Motor neuron (in vitro differentiated cells): ENCODE measurements at regions not wholly inside any gene's neighbourhood (a gene's known extent, or its start where the extent isn't known, plus 50 kb on each side); places are given as distances from the start of the nearest gene placed in this dataset.

Source experiments
- ATAC-seq, 8 experiments: fragments of 200-7000 bp; cut with Tn5 transposase; replicated peaks in 6 of 8; 2 replicates each; pipeline ENCODE4 v1.8.0; 2021; ENCODE audit warnings: mild to moderate bottlenecking in 8 of 8, moderate library complexity in 8 of 8
- H3K27ac ChIP-seq, 2 donors: fragments of 250-450 bp; sonication (Bioruptor Pico); 2 replicates each; pipeline ENCODE4 v1.9.0; 2021; ENCODE audit warnings: antibody characterized with exemption in 2 of 2, mild to moderate bottlenecking in 2 of 2, moderate library complexity in 1 of 2
- H3K4me1 ChIP-seq, 2 donors: fragments of 250-450 bp; sonication (Bioruptor Pico); replicated peaks in 1 of 2; 2 replicates each; pipeline ENCODE4 v1.6.1; 2021; ENCODE audit warnings: antibody characterized with exemption in 2 of 2, mild to moderate bottlenecking in 2 of 2, moderate library complexity in 1 of 2
- H3K4me3 ChIP-seq, 5 donors: fragments of 250-450 bp; sonication (Bioruptor Pico); 2 replicates each; pipeline ENCODE4 v1.9.0; 2021; ENCODE audit warnings: antibody characterized with exemption in 5 of 5, mild to moderate bottlenecking in 5 of 5, moderate library complexity in 4 of 5
- WGBS, 10 experiments: fragments of 450-650 bp; shearing (Covaris generic); methylation state at CpG; one replicate each; pipeline ENCODE4 v1.0.0; 2022; 5-methylcytosine and 5-hydroxymethylcytosine counted together
- in situ Hi-C, 9 experiments: fragments of 400-800 bp; cut with MboI; loops; one replicate each; pipeline ENCODE4 v1.15.0; 2021; ENCODE audit warnings: low sequenced_read_pairs in 9 of 9, low pct_unique_long_range_greater_than_20kb in 2 of 9; ENCODE audit not compliant: unreplicated experiment in 9 of 9

DNA sequence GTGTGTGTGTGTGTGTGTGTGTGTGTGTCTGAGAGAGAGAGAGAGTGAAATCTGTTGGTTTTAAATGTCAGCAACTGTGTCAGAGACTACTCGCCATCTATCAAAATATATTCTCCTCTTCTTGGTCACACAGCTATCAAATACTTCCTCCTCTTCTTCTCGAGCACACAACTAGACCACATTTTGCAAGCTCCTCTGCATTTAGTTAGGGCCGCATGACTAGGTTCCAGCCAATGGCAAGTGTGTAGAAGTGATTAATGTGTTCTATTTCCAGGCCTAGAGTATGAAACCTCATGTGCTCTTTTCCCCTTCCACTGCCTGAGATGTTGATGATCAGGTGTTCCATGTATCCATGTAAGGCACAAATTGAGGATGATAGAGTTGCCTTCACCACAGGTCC is 278.5 kb upstream of the MARCKS start:
- Histone ChIP-seq H3K27ac (no peak overlapping the region), H3K4me1 (no peaks in the 10 kb centered on the region), H3K4me3 (no peak overlapping the region)
- ATAC-seq = no peak
- in situ Hi-C loops = loop anchor here in 1 of 9 experiments (25.0 kb wide), 1 partner anchor 284 kb away; the partner anchor contains the start of gene MARCKS
- 83 to 100% (median 100%) methylated on average over 1 to 3 of the region's 3 CpGs; no CpG with 5 or more reads in 4 of the 10 experiments for WGBS, 10 experiments

DNA sequence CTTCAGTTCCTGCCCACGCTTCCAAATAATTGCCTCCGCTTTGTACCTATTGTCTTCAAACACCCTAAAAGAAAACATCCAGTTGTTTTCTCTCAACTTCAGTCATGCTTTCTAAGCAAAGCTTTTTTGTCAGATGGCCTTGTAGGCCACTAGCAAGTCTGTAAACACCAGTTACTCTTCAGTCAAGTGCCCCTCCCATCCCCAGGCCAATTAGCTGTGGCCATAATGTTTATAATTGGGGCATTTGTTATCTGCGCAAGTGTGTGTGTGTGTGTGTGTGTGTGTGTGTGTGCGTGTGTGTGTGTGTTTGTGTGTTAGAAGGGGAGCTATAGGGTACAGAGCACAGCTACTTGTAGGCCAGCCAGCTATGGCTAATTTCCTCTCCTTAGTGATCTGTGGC is 272.4 kb upstream of the MARCKS start:
- Histone ChIP-seq H3K4me1 (peaks cover 16 to 17% of the 10 kb centered on the region in 2 donors), H3K27ac (no peak overlapping the region), H3K4me3 (no peak overlapping the region)
- WGBS, 10 experiments = 87 to 100% (median 92%) methylated on average over 2 to 4 of the region's 4 CpGs; no CpG with 5 or more reads in 3 of the 10 experiments
- no peak for ATAC-seq
- in situ Hi-C loops = loop anchor here in 1 of 9 experiments (25.0 kb wide), 1 partner anchor 278 kb away; the partner anchor contains the start of gene MARCKS

DNA sequence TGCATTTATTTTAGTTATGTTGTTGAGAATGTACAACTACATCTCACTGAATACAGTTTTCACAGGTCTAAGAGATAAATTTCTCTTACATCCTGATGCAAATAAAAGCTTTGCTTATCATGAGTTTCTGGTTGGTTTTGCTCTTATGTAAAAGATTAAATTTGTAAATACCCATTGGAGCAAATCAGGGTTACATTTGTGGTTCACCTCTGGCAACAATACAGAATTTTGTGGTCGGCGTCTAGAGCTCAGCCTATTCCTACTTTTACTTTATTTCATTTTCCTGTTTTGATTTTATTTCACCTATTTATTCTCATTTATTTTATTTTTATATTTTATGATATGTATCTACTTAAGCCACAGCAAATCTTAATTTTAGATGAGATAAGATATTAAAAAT is 271.9 kb upstream of the MARCKS start:
- ATAC-seq = no peak
- Histone ChIP-seq H3K4me3 (no peak overlapping the region), H3K4me1 (peaks cover 16 to 17% of the 10 kb centered on the region in 2 donors), H3K27ac (no peak overlapping the region)
- in situ Hi-C loops = loop anchor here in 1 of 9 experiments (25.0 kb wide), 1 partner anchor 277 kb away; the partner anchor contains the start of gene MARCKS
- 57 to 100% (median 95%) methylated on average over 2 of the region's 2 CpGs; no CpG with 5 or more reads in 1 of the 10 experiments for WGBS, 10 experiments

DNA sequence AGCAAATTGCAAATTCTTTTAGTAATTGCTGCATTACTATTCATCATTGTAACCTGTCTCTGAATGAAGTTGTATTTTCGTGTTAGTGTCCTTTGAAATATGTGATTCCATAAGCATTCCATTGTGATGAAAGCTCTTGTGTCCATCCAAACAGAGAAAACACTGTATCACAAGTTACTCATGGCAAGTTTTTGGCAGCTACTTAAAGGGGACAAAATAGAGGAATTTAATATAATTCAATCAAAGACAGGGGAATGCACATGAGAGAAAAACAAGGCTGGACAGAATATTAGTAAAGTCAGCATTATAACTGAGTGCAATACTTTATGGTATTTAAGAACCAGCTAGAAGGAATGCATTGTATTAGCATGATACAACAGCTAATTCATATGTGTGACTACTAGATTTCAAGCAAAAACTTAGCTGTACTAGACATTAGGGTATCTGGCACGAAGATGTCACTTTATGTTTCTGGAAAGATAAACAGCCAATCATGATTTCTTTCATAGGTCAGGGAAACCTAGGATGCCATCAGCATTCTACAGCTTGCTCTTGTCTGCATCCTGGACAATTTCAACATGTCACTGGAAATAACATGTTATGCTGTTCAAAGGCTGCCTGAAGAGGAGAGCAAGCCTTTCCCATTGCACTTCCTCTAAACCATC is 270.6 kb upstream of the MARCKS start:
- H3K27ac ChIP-seq = peak overlapping the region; percentile 69 to 72
- peak overlapping the region; percentile 6 to 25 (median 15) for H3K4me3 ChIP-seq
- ATAC-seq = peak in 5 of 8 experiments; percentile 44 to 57 (median 54)
- 0 to 46% (median 5%) methylated on average over 1 to 2 of the region's 2 CpGs; no CpG with 5 or more reads in 1 of the 10 experiments for WGBS, 10 experiments
- H3K4me1 ChIP-seq = peaks cover 17 to 19% of the 10 kb centered on the region in 2 donors
- in situ Hi-C loops = loop anchor here in 1 of 9 experiments (25.0 kb wide), 1 partner anchor 276 kb away; the partner anchor contains the start of gene MARCKS

DNA sequence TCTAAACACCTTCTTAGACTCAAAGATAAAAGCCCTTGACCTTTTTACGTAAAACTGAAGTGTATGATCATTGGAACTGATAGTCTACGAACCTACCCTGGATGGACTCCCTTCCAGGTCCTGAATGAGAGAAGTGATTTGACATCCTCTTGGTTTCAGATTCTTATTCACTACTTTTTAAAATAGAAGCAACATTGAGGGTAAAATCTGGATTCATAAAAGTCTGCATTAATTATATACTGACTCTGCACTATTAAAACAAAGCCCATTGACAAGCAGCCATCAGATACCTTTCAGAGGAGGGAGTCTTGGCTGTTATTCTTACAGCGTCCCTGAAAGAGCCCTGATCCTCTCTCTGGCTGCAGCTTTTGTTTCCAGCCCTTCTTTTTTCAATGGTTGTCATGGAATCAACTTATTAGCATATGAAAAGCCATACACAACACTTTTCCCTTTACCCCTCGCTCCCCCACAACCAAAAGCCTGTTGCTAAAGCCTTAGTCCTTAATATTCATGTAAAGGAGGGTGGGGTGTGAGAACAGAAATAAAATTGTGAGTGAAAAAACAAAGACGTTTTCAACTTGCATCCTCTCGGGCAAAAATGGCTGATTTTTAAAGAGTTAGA is 270.0 kb upstream of the MARCKS start:
- in situ Hi-C loops = loop anchor here in 1 of 9 experiments (25.0 kb wide), 1 partner anchor 275 kb away; the partner anchor contains the start of gene MARCKS
- peak overlapping the region; percentile 69 to 72 for H3K27ac ChIP-seq
- peaks cover 22 to 25% of the 10 kb centered on the region in 2 donors for H3K4me1 ChIP-seq
- ATAC-seq = peak; percentile 30 to 94 (median 91)
- WGBS, 10 experiments = 0 to 75% (median 7%) methylated on average over 3 to 6 of the region's 6 CpGs
- peak overlapping the region; percentile 6 to 25 (median 15) for H3K4me3 ChIP-seq

DNA sequence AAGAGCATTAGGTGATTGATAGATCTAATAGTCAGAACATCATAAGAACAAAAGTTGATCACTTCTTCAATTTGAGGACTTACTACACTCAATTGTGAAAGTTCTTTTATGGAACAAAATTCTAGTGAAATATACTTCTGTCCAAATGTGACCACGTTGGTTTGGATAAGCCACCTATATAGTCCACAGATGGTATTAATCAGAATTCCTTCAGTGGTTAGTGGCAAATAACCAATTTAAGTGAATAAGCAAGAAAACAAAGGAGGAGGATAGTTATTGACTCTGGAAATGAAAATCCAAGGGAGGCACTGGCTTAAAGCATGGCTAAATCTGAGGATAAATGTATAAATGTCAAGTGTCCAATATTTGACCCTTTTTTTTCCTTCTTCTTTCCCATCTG is 268.5 kb upstream of the MARCKS start:
- ATAC-seq = no peak
- in situ Hi-C loops = loop anchor here in 1 of 9 experiments (25.0 kb wide), 1 partner anchor 274 kb away; the partner anchor contains the start of gene MARCKS
- Histone ChIP-seq H3K4me1 (peaks cover 28 to 35% of the 10 kb centered on the region in 2 donors), H3K27ac (no peak overlapping the region), H3K4me3 (no peak overlapping the region)
- WGBS, 10 experiments = 0 to 100% (median 20%) methylated on average over 1 of the region's 1 CpG; no CpG with 5 or more reads in 3 of the 10 experiments

DNA sequence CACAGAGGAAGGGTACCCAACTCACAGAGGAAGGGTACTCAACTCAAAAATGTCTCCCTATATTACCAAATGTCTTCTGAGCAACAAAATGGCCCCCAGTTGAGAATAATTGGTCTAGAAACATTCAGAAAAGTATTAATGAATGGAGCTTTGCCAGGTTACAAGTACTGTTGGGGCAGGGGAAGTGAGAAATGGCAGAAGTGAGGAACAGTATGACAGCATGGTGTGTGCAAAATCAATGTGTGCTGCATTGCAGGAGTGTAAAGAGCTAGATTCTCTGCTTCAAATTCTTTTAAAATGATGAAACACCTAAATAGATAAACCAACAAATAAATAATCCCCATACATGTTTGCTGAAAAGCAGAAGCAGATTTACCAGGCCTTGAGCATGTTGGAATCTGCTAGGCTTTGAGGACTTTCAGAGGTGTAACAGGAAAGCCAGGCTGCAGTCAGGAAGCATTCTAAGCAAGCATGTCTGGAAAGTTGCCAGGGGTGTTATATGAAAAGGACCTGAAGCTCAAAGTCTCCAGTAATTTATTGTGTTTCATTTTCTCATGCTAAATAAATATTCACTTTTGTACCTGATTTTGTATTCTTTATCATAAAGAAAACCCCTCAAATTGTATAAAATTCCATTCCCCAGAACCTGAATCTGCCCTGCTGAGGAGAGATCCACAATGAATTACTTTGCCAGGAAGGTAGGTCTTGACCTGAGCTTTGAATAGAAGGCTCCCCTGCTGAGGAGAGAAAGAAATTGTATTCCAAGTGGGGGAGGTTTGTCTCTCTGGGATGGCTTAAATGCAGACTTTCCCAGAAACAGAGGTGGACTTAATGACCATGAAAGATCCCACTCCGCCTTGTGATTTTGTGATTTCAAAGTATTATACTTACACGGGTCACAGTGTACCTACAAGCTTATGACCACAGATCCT is 265.0 kb upstream of the MARCKS start:
- peak in 4 of 8 experiments; percentile 26 to 50 (median 36) for ATAC-seq
- H3K27ac ChIP-seq = no peak overlapping the region
- no peak overlapping the region for H3K4me3 ChIP-seq

DNA sequence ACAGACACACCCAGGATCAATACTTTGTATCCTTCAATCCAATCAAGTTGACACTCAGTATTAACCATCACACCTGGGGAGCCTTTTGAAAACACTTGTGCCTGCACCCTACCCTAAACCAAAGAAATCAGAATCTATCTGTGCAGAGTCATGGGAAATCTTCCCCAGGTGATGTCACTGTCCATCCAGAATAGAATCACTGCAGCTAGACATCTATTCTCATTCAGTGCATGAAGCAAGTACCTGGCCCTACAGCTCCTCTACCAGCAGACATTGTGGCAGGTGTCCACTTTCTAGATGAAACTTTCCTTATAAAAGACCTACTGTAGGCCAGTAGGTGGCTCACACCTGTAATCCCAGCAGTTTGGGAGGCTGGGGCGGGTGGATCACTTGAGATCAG is 262.4 kb upstream of the MARCKS start:
- peaks cover 31 to 36% of the 10 kb centered on the region in 2 donors for H3K4me1 ChIP-seq
- in situ Hi-C loops = loop anchor here in 1 of 9 experiments (25.0 kb wide), 1 partner anchor 268 kb away; the partner anchor contains the start of gene MARCKS
- no peak overlapping the region for H3K4me3 ChIP-seq
- no peak for ATAC-seq
- 80 to 100% (median 83%) methylated on average over 1 of the region's 1 CpG; no CpG with 5 or more reads in 7 of the 10 experiments for WGBS, 10 experiments
- H3K27ac ChIP-seq = no peak overlapping the region

More for the DNA sequence above, 265.0 kb upstream of the MARCKS start:
- peaks cover 29 to 37% of the 10 kb centered on the region in 2 donors for H3K4me1 ChIP-seq
- in situ Hi-C loops = loop anchor here in 1 of 9 experiments (25.0 kb wide), 1 partner anchor 270 kb away; the partner anchor contains the start of gene MARCKS
- WGBS, 10 experiments = 0 to 100% (median 65%) methylated on average over 1 to 2 of the region's 2 CpGs; no CpG with 5 or more reads in 4 of the 10 experiments

DNA sequence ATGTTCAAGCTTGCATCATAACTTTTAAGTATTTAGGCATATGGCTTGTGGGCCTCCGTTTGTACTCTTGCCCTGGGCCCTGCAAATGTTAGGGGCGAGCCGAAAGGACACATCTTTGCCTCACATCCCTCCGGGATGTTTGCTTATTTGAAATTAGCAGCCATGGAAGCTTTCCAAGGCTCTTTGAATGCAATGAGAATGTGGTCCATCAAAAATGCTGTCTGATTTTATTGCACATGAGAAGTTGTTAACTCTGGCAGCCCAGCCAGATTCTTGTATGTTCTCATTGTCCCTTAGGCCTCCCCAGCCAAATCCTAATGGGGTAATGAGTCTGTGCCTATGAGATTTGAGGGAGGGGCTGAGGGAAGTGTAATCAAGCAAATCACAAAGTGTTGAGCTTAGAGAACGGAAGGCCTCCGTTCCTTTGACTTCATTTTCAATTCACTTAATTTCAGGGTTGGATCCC is 261.2 kb upstream of the MARCKS start:
- no peak overlapping the region for H3K27ac ChIP-seq
- peak in 5 of 8 experiments; percentile 20 to 87 (median 62) for ATAC-seq
- no peak overlapping the region for H3K4me3 ChIP-seq
- peaks cover 31 to 40% of the 10 kb centered on the region in 2 donors for H3K4me1 ChIP-seq
- in situ Hi-C loops = loop anchor here in 1 of 9 experiments (25.0 kb wide), 1 partner anchor 266 kb away; the partner anchor contains the start of gene MARCKS
- WGBS, 10 experiments = 0 to 100% (median 75%) methylated on average over 1 to 5 of the region's 6 CpGs; no CpG with 5 or more reads in 2 of the 10 experiments

DNA sequence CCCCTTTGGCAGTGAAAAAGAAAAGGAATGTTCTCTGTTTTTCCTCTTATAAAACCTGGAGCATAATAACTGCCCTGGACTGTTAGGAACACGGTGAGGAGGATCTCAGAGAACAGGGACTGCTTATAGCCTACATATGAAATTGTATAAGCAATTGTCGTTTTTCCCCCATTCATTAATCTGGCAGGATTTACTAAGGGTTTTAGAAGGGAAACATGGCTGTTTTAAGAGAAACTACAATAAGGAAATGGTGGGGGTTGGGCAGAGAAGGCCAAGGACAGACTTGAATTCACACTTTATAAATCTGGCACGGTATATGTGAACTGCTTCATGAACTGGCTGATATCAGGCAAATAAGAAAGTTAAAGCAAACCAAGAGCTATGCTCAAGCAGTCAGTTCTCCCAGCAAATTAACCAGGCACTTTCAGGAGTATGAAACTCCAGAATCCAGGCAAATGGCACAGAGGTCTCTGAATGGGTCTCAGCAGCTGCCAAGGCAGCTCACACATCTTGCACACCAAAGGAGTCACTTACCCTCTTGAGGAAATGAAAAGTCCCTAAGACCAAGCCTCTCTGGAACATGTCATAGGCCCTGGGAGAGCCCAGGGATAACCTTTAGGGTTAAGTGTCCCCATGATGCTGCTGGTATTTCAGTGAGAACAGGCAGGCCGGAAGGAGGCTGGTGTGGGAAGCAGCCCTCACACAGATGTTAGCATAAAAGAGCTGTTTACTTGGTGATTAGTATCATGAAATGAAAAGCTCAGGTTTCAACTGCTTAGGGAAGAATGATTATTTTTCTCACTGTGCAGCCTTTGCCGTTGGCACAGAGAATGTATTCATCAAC is 260.5 kb upstream of the MARCKS start:
- 21 to 93% (median 71%) methylated on average over 1 to 4 of the region's 5 CpGs for WGBS, 10 experiments
- in situ Hi-C loops = loop anchor here in 1 of 9 experiments (25.0 kb wide), 1 partner anchor 266 kb away; the partner anchor contains the start of gene MARCKS
- Histone ChIP-seq H3K4me3 (no peak overlapping the region), H3K27ac (no peak overlapping the region), H3K4me1 (peaks cover 28 to 40% of the 10 kb centered on the region in 2 donors)
- peak in 5 of 8 experiments; percentile 38 to 76 (median 60) for ATAC-seq

DNA sequence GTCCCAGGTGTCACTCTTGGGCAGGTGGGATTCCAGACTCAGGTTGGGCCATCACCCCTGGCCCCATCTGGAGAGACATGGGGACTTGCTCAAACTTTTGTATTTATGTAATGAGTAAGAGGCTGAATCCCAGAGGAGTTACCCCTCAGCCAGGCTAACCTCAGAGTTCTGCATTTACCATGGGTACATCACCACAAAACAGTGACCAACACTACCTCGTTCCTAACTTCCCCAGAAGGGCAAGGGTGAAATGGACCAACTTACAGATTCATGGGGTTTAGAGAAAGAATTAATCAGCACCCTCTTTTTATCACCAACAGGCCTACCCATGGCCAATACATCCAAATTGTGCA is 259.9 kb upstream of the MARCKS start:
- WGBS, 10 experiments = 0 to 80% methylated on average over 1 of the region's 1 CpG; no CpG with 5 or more reads in 8 of the 10 experiments
- Histone ChIP-seq H3K4me1 (peaks cover 22 to 34% of the 10 kb centered on the region in 2 donors), H3K27ac (no peak overlapping the region), H3K4me3 (no peak overlapping the region)
- in situ Hi-C loops = loop anchor here in 1 of 9 experiments (25.0 kb wide), 1 partner anchor 265 kb away; the partner anchor contains the start of gene MARCKS
- peak in 1 of 8 experiments; percentile 3 for ATAC-seq
